Liver (tissue), 3 donors: ENCODE measurements at regions not wholly inside any gene's neighbourhood (a gene's known extent, or its start where the extent isn't known, plus 50 kb on each side); places are given as distances from the start of the nearest gene placed in this dataset.

Experiments used
- EGR1 ChIP-seq, 2 donors: IDR thresholded peaks; 2 replicates each; pipeline ENCODE4 v1.6.1; 2016 to 2018; ENCODE audit warnings: antibody characterized with exemption in 2 of 2, low read depth in 2 of 2
- FOXA1 ChIP-seq: IDR thresholded peaks from 2 replicates; pipeline ENCODE4 v1.6.1; 2016; ENCODE audit warnings: antibody characterized with exemption
- GABPA ChIP-seq, 2 donors: IDR thresholded peaks in 1 of 2; conservative IDR thresholded peaks in 1 of 2; 2 replicates each; pipeline ENCODE4 v1.6.1; 2016; ENCODE audit warnings: antibody characterized with exemption in 2 of 2, mild to moderate bottlenecking in 1 of 2, moderate library complexity in 1 of 2
- HNF4A ChIP-seq, 2 donors: conservative IDR thresholded peaks; 2 replicates each; pipeline ENCODE4 v1.6.1; 2016; ENCODE audit warnings: antibody characterized with exemption in 2 of 2, mild to moderate bottlenecking in 2 of 2
- HNF4G ChIP-seq: IDR thresholded peaks from 2 replicates; pipeline ENCODE4 v1.6.1; 2016; ENCODE audit warnings: antibody characterized with exemption
- JUND ChIP-seq, 2 donors: IDR thresholded peaks; 2 replicates each; pipeline ENCODE4 v1.6.1; 2016; ENCODE audit warnings: antibody characterized with exemption in 2 of 2
- SP1 ChIP-seq: IDR thresholded peaks from 2 replicates; pipeline ENCODE4 v1.6.1; 2018; ENCODE audit warnings: antibody characterized with exemption, mild to moderate bottlenecking
- TAF1 ChIP-seq: conservative IDR thresholded peaks from 2 replicates; pipeline ENCODE4 v1.6.1; 2016; ENCODE audit warnings: antibody characterized with exemption, mild to moderate bottlenecking
- TF ChIP-seq, protein P1 (sequence below): IDR thresholded peaks from 2 replicates; pipeline ENCODE4 v1.6.1; 2016; ENCODE audit warnings: antibody characterized with exemption
- TF ChIP-seq, protein P2 (sequence below): fragments of 150-350 bp; IDR thresholded peaks from 2 replicates; pipeline ENCODE4 v1.5.1; 2017; ENCODE audit warnings: improper control_type of control experiment, low read depth, low read length; ENCODE audit not compliant: missing input control
- TF ChIP-seq, protein P3 (sequence below): IDR thresholded peaks from 2 replicates; pipeline ENCODE4 v1.6.1; 2016; ENCODE audit warnings: antibody characterized with exemption, mild to moderate bottlenecking
- TF ChIP-seq, protein P4 (sequence below): IDR thresholded peaks from 2 replicates; pipeline ENCODE4 v1.6.1; 2016; ENCODE audit warnings: antibody characterized with exemption
- TF ChIP-seq, protein P5 (sequence below): IDR thresholded peaks from 2 replicates; pipeline ENCODE4 v1.6.1; 2016; ENCODE audit warnings: antibody characterized with exemption
- donor health status: healthy.
- donor health status: healthy.

DNA sequence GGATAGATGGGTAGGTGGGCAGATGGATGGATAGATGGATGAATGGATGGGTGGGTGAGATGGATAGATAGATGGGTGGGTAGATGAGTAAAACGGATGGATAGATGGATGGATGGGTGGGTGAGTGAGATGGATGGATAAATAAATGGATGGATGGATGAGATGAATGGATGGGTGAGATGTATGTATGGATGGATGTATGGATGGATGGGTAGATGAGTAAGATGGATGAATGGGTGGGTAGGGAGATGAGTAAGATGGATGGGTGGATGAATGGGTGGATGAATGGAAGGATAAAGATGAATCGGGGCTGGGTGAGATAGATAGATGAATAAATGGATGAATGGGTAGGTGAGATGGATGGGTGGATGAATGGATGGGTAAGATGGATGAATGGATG, 210.1 kb downstream of the TFAP2C start:
- TF ChIP-seq, protein P1, sequence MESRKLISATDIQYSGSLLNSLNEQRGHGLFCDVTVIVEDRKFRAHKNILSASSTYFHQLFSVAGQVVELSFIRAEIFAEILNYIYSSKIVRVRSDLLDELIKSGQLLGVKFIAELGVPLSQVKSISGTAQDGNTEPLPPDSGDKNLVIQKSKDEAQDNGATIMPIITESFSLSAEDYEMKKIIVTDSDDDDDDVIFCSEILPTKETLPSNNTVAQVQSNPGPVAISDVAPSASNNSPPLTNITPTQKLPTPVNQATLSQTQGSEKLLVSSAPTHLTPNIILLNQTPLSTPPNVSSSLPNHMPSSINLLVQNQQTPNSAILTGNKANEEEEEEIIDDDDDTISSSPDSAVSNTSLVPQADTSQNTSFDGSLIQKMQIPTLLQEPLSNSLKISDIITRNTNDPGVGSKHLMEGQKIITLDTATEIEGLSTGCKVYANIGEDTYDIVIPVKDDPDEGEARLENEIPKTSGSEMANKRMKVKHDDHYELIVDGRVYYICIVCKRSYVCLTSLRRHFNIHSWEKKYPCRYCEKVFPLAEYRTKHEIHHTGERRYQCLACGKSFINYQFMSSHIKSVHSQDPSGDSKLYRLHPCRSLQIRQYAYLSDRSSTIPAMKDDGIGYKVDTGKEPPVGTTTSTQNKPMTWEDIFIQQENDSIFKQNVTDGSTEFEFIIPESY: no peak
- TF ChIP-seq, protein P2, sequence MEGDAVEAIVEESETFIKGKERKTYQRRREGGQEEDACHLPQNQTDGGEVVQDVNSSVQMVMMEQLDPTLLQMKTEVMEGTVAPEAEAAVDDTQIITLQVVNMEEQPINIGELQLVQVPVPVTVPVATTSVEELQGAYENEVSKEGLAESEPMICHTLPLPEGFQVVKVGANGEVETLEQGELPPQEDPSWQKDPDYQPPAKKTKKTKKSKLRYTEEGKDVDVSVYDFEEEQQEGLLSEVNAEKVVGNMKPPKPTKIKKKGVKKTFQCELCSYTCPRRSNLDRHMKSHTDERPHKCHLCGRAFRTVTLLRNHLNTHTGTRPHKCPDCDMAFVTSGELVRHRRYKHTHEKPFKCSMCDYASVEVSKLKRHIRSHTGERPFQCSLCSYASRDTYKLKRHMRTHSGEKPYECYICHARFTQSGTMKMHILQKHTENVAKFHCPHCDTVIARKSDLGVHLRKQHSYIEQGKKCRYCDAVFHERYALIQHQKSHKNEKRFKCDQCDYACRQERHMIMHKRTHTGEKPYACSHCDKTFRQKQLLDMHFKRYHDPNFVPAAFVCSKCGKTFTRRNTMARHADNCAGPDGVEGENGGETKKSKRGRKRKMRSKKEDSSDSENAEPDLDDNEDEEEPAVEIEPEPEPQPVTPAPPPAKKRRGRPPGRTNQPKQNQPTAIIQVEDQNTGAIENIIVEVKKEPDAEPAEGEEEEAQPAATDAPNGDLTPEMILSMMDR: no peak
- no peak for TF ChIP-seq SP1
- TF ChIP-seq GABPA (IDR thresholded peaks at IDR 0.05 in 1 of 2, conservative IDR thresholded peaks at IDR 0.05 in 1 of 2): no peak
- TF ChIP-seq HNF4G: no peak
- no peak for TF ChIP-seq TAF1
- TF ChIP-seq, protein P3, sequence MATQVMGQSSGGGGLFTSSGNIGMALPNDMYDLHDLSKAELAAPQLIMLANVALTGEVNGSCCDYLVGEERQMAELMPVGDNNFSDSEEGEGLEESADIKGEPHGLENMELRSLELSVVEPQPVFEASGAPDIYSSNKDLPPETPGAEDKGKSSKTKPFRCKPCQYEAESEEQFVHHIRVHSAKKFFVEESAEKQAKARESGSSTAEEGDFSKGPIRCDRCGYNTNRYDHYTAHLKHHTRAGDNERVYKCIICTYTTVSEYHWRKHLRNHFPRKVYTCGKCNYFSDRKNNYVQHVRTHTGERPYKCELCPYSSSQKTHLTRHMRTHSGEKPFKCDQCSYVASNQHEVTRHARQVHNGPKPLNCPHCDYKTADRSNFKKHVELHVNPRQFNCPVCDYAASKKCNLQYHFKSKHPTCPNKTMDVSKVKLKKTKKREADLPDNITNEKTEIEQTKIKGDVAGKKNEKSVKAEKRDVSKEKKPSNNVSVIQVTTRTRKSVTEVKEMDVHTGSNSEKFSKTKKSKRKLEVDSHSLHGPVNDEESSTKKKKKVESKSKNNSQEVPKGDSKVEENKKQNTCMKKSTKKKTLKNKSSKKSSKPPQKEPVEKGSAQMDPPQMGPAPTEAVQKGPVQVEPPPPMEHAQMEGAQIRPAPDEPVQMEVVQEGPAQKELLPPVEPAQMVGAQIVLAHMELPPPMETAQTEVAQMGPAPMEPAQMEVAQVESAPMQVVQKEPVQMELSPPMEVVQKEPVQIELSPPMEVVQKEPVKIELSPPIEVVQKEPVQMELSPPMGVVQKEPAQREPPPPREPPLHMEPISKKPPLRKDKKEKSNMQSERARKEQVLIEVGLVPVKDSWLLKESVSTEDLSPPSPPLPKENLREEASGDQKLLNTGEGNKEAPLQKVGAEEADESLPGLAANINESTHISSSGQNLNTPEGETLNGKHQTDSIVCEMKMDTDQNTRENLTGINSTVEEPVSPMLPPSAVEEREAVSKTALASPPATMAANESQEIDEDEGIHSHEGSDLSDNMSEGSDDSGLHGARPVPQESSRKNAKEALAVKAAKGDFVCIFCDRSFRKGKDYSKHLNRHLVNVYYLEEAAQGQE: no peak
- no peak for TF ChIP-seq FOXA1
- no peak for TF ChIP-seq EGR1 (IDR thresholded peaks at IDR 0.05; ENCODE audit: low read depth in 2 of 2)
- TF ChIP-seq JUND (IDR thresholded peaks at IDR 0.05): no peak
- TF ChIP-seq, protein P4, sequence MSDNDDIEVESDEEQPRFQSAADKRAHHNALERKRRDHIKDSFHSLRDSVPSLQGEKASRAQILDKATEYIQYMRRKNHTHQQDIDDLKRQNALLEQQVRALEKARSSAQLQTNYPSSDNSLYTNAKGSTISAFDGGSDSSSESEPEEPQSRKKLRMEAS: no peak
- no peak for TF ChIP-seq HNF4A (conservative IDR thresholded peaks at IDR 0.05)
- TF ChIP-seq, protein P5, sequence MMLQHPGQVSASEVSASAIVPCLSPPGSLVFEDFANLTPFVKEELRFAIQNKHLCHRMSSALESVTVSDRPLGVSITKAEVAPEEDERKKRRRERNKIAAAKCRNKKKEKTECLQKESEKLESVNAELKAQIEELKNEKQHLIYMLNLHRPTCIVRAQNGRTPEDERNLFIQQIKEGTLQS: no peak
